ENCODE measurements at regions not wholly inside any gene's neighbourhood (a gene's known extent, or its start where the extent isn't known, plus 50 kb on each side); places are given as distances from the start of the nearest gene placed in this dataset.
"Not testable (repeated sequence)": the region's sequence is repeated elsewhere in the genome, so short reads cannot be mapped to it uniquely, and the experiment has no call there.

GRCh38 chr16:85227946-85228862, 115.9 kb upstream of the CIBAR2 start:
- no peaks in the 10 kb centered on the region for H3K9me3 Mint-ChIP-seq
- ATAC-seq: no peak

GRCh38 chr16:85228970-85229430, 116.7 kb upstream of the CIBAR2 start:
- no peaks in the 10 kb centered on the region for H3K9me3 Mint-ChIP-seq
- no peak overlapping the region for H3K27ac Mint-ChIP-seq
- no peak overlapping the region for H3K4me3 Mint-ChIP-seq
- ATAC-seq (no peak), DNase-seq (no peak)
- peaks cover 0 to 18% (median 6%) of the 10 kb centered on the region in 5 donors for H3K27me3 Mint-ChIP-seq
- H3K4me1 Mint-ChIP-seq: peaks cover 1 to 8% (median 5%) of the 10 kb centered on the region in 4 donors
- POLR2A ChIA-PET: no interaction called here
- no peaks in the 10 kb centered on the region for H3K36me3 Mint-ChIP-seq

More at GRCh38 chr16:85227946-85228862, 115.9 kb upstream of the CIBAR2 start:
- Mint-ChIP-seq H3K4me3 (no peak overlapping the region), H3K4me1 (peaks cover 1 to 8% (median 5%) of the 10 kb centered on the region in 4 donors), H3K27me3 (peaks cover 0 to 16% (median 5%) of the 10 kb centered on the region in 5 donors), H3K27ac (no peak overlapping the region), H3K36me3 (no peaks in the 10 kb centered on the region)
- no peak for DNase-seq
- POLR2A ChIA-PET: no interaction called here

DNA sequence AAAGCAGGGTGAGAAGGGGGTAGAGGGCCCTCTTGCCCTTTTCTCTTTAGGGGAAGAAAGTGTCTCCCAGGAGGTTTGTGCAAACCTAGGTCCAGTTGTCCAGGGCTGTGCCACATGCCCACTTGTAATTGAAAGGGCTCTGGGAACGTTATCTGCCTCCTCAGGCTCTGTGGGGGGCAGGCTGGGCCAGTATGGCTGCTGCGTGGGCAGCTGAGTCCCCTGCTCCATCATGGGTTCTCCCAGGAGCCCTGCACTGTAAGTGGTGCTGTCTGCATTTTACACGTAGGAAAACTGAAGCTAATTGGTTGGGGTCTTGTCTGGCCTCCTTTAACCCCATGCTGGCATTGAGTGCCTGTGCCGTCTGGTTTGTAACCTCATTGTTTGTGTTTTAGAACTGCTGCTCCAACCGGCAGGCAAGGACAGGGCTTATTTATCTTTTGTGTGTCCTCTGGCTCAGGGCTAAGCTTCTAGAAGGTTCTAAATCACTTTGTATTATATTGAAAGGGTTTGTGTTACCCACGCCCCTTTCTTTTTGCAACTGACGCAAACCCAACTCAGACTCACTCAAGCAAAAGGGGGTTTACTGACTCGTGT, 117.7 kb upstream of the CIBAR2 start:
- Mint-ChIP-seq H3K27me3 (peaks cover 0 to 19% (median 9%) of the 10 kb centered on the region in 5 donors), H3K4me1 (peaks cover 1 to 8% (median 5%) of the 10 kb centered on the region in 4 donors), H3K36me3 (no peaks in the 10 kb centered on the region), H3K9me3 (no peaks in the 10 kb centered on the region), H3K4me3 (no peak overlapping the region), H3K27ac (no peak overlapping the region)
- DNase-seq: no peak
- POLR2A ChIA-PET: no interaction called here
- no peak for ATAC-seq

- POLR2A ChIA-PET, ATAC-seq, H3K36me3 Mint-ChIP-seq, DNase-seq, H3K9me3 Mint-ChIP-seq: not testable (repeated sequence)
- Mint-ChIP-seq H3K27ac (peak overlapping the region in 2 of 10 donors; percentile 8 to 9), H3K27me3 (peaks cover 1 to 21% (median 9%) of the 10 kb centered on the region in 5 donors), H3K4me3 (peak overlapping the region in 1 of 10 donors; percentile 33), H3K4me1 (peaks cover 1 to 14% (median 7%) of the 10 kb centered on the region in 4 donors)
These were observed 118.6 kb upstream of the CIBAR2 start for GRCh38 chr16:85230764-85231383.

- H3K27ac Mint-ChIP-seq: no peak overlapping the region
- no peak overlapping the region for H3K4me3 Mint-ChIP-seq
- ATAC-seq: no peak
- POLR2A ChIA-PET: no interaction called here
- H3K9me3 Mint-ChIP-seq: no peaks in the 10 kb centered on the region
- H3K27me3 Mint-ChIP-seq: peaks cover 4 to 30% (median 15%) of the 10 kb centered on the region in 5 donors
- H3K36me3 Mint-ChIP-seq: no peaks in the 10 kb centered on the region
- H3K4me1 Mint-ChIP-seq: peaks cover 0 to 14% (median 12%) of the 10 kb centered on the region in 4 donors
- DNase-seq: no peak
These were observed 119.7 kb upstream of the CIBAR2 start for GRCh38 chr16:85231959-85232358.

- peak overlapping the region in 1 of 10 donors; percentile 67 for H3K27ac Mint-ChIP-seq
- no peak for DNase-seq
- peaks cover 5 to 32% (median 18%) of the 10 kb centered on the region in 5 donors for H3K27me3 Mint-ChIP-seq
- peaks cover 0 to 9% (median 7%) of the 10 kb centered on the region in 4 donors for H3K4me1 Mint-ChIP-seq
- no peak overlapping the region for H3K4me3 Mint-ChIP-seq
- POLR2A ChIA-PET: no interaction called here
- H3K9me3 Mint-ChIP-seq: no peaks in the 10 kb centered on the region
- ATAC-seq: no peak
- H3K36me3 Mint-ChIP-seq: no peaks in the 10 kb centered on the region
These were observed 120.3 kb upstream of the CIBAR2 start for GRCh38 chr16:85232369-85233142.

DNA sequence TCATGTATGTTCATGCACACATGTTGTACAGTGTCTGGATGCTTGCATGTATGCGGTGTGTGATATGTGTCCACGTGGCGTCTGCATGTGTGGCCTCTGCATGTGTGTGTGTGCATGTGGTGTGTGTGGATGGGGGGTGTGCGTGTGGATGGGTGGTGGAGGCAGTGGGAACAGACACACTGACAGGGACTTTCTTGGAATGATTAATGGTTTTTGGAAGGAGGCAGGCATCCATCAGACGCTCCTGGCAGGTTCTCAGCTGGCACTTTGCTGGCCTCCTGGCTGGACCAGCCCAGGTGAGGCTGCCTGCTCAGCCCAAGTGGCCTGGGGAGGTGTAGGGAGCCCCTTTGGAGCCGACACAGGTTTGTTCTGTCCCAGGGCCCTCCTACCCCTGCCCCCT, 121.2 kb upstream of the CIBAR2 start:
- Mint-ChIP-seq H3K27ac (peak overlapping the region in 1 of 10 donors; percentile 67), H3K27me3 (peaks cover 7 to 37% (median 25%) of the 10 kb centered on the region in 5 donors), H3K4me3 (peak overlapping the region in 1 of 10 donors; percentile 40), H3K36me3 (no peaks in the 10 kb centered on the region), H3K4me1 (peaks cover 0 to 8% (median 6%) of the 10 kb centered on the region in 4 donors), H3K9me3 (no peaks in the 10 kb centered on the region)
- ATAC-seq (no peak), DNase-seq (no peak)
- POLR2A ChIA-PET: interaction anchor here (0.6 kb wide), 1 partner anchor 9 kb away, joined by 5 read pairs; no protein-coding TSS in a partner anchor

DNA sequence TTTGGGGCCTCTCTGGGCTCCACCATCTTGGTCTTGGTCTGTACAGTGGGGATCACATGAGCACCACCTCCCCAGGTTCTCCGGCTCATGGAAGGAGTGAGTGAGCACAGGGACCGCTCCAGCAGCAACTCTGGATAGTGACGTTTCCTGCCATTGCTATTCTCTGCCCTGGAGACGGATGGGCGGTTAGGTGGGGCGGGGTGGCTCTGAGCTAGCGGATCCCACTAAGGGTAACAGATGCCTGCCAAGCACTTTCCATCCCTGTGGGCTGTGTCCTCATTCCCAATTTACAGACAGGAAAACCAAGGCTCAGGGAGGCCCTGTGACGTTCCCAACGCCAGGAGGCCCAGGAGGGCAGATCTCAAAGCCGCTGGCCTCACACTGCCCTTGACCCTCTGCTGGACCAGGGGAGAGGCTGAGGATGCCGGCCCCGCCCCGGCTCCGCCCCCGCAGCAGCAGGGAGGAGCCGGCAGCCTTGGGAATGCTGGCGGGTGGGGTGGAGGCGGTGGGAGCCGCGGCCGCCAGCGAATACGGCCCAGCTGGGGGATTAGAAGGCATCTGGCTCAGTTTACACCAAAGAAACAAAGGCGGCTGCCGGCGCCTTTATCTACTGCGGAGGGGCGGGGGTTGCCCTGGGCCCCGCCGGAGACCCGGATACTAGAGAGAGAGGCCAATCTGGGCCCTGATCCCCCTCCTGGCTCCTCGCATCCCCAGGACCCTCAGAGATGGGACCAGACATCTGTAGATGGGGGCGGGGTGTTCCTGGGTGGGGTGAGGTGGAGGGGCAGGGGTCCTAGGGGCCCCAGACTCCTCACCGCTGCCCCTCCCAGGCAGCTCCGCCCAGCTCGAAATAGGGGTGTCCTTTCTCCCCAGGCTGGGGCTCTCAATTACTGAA, 122.3 kb upstream of the CIBAR2 start:
- POLR2A ChIA-PET: interaction anchor here (0.6 kb wide), 1 partner anchor 10 kb away, joined by 5 read pairs; no protein-coding TSS in a partner anchor
- peak overlapping the region in 1 of 10 donors; percentile 28 for H3K27ac Mint-ChIP-seq
- peak overlapping the region in 4 of 10 donors; percentile 7 to 76 (median 44) for H3K4me3 Mint-ChIP-seq
- H3K9me3 Mint-ChIP-seq: no peaks in the 10 kb centered on the region
- H3K36me3 Mint-ChIP-seq: no peaks in the 10 kb centered on the region
- H3K4me1 Mint-ChIP-seq: peaks cover 0 to 8% (median 6%) of the 10 kb centered on the region in 4 donors
- no peak for DNase-seq
- peaks cover 7 to 45% (median 26%) of the 10 kb centered on the region in 5 donors for H3K27me3 Mint-ChIP-seq
- no peak for ATAC-seq

DNA sequence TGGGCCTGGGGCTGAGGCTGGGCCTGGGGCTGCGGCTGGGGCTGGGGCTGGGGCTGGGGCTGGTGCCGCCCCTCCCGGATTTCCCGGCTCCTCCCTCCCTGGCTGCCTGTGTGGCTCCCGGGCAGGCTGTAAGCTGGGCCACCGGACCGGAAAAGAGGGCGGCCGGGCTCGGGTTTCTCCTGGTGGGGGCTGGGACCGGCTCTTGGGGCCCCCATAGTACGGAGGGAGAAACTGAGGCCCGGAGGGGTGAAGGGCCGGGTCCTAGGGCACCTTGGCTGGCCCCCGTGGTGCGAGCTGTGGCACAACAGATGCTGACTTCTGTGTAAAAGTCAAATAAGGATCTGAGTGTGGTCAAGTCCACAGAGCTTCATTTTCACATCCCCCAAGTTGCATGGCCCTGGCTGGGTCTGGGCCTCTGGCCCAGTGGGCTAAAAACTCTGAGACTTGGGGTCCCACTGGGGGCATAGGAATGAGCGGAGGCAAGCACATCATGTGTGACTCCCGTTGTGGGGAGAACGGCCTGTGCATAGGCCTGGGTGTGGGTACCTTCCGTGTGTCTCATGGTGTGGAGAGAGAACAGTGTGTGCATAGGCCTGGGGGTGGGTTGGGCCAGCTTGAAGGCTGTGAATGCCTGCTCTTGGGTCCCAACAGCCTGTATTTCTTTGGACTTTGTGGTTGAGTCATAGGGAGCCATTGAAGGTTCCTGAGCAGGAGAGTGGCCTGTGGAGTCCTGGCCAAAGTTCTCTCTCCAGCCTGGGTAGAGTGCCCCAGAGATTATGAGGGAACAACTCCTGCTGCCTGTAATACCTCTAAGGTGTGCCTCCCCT, 123.9 kb upstream of the CIBAR2 start:
- Mint-ChIP-seq H3K4me3 (peak overlapping the region in 8 of 10 donors; percentile 36 to 71 (median 54)), H3K4me1 (peaks cover 0 to 8% (median 6%) of the 10 kb centered on the region in 4 donors), H3K27me3 (peaks cover 7 to 46% (median 21%) of the 10 kb centered on the region in 5 donors), H3K27ac (no peak overlapping the region), H3K36me3 (no peaks in the 10 kb centered on the region), H3K9me3 (no peaks in the 10 kb centered on the region)
- POLR2A ChIA-PET: no interaction called here
- peak in 1 of 2 donors; percentile 9 for ATAC-seq
- no peak for DNase-seq

DNA sequence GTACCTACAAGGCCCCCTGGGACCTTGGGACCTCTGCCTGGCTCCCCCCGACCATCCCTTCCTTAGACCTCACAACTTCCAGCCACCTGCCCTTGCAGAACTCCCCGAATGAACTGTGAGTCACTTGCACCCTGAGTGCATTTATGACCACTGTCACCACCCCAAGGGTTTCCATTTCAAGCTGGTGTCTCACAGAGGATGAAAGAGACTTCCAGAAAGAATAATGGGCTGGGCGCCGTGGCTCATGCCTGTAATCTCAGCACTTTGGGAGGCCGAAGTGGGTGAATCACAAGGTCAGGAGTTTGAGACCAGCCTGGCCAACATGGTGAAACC, 124.5 kb upstream of the CIBAR2 start:
- Mint-ChIP-seq H3K9me3 (no peaks in the 10 kb centered on the region), H3K27ac (peak overlapping the region in 1 of 10 donors; percentile 66), H3K27me3 (peaks cover 7 to 44% (median 19%) of the 10 kb centered on the region in 5 donors), H3K4me3 (peak overlapping the region in 5 of 10 donors; percentile 21 to 55 (median 45)), H3K4me1 (peaks cover 0 to 8% (median 6%) of the 10 kb centered on the region in 4 donors), H3K36me3 (no peaks in the 10 kb centered on the region)
- POLR2A ChIA-PET: no interaction called here
- DNase-seq (no peak), ATAC-seq (no peak)

GRCh38 chr16:85237817-85238216, 125.5 kb upstream of the CIBAR2 start:
- Mint-ChIP-seq H3K9me3 (no peaks in the 10 kb centered on the region), H3K27me3 (peaks cover 7 to 44% (median 19%) of the 10 kb centered on the region in 5 donors), H3K36me3 (no peaks in the 10 kb centered on the region), H3K4me1 (peaks cover 0 to 8% (median 6%) of the 10 kb centered on the region in 4 donors), H3K27ac (peak overlapping the region in 1 of 10 donors; percentile 64), H3K4me3 (no peak overlapping the region)
- POLR2A ChIA-PET: no interaction called here
- ATAC-seq: no peak
- DNase-seq: no peak
